Retinal pigment epithelial cell (primary cell): ENCODE measurements at regions not wholly inside any gene's neighbourhood (a gene's known extent, or its start where the extent isn't known, plus 50 kb on each side); places are given as distances from the start of the nearest gene placed in this dataset.

Experiments
- DNase-seq: peaks from one replicate; pipeline ENCODE4 v3.0.0-alpha.2; 2010; ENCODE audit warnings: low read depth
- H3K4me3 ChIP-seq: 2 replicates; pipeline ENCODE4 v1.5.1; 2011; ENCODE audit warnings: mild to moderate bottlenecking, low read length, control low read depth, moderate library complexity
- TF ChIP-seq, protein P1 (sequence below): conservative IDR thresholded peaks from 2 replicates; pipeline ENCODE4 v1.5.1; 2011; ENCODE audit warnings: low read depth, low read length, control low read depth, inconsistent platforms

DNA sequence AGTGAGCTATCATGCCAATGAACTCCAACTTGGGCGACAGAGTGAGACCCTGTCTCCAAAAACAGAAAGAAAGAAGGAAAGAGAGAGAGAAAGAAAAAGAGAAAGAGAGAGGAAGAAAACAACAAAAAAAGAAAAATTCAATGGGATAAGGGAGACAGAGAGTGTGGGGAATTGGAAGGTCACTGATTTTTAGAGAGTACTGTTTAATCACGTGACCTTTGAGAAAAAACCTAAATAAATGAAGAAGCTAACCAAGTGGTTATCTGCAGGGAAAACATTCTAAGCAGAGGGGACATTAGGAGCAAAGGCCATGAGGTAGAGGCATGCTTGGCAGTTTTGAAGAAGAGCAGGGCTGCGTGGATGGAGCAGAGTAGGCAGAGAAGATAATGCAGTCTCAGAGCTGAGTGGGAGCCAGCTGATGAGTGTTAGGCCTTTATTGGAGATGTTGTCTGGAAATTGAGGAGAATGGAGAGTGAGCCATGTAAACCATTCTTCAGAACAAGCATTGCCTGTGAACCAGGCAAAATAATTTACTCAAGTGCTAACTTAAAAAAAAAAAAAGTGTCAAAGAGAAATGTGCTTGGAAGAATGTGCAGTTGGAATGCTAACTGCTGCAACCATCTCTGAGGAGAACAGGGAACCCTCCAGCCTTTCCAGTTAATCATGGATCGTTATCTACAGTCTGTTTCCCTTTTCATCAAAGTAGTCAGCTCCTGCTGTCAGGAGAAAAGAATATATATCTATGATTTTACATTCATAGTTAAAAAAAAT is 377.3 kb upstream of the SEMA6D start:
- DNase-seq, result peak; percentile 38
- no peak overlapping the region for H3K4me3 ChIP-seq
- TF ChIP-seq, protein P1, sequence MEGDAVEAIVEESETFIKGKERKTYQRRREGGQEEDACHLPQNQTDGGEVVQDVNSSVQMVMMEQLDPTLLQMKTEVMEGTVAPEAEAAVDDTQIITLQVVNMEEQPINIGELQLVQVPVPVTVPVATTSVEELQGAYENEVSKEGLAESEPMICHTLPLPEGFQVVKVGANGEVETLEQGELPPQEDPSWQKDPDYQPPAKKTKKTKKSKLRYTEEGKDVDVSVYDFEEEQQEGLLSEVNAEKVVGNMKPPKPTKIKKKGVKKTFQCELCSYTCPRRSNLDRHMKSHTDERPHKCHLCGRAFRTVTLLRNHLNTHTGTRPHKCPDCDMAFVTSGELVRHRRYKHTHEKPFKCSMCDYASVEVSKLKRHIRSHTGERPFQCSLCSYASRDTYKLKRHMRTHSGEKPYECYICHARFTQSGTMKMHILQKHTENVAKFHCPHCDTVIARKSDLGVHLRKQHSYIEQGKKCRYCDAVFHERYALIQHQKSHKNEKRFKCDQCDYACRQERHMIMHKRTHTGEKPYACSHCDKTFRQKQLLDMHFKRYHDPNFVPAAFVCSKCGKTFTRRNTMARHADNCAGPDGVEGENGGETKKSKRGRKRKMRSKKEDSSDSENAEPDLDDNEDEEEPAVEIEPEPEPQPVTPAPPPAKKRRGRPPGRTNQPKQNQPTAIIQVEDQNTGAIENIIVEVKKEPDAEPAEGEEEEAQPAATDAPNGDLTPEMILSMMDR, result no peak

DNA sequence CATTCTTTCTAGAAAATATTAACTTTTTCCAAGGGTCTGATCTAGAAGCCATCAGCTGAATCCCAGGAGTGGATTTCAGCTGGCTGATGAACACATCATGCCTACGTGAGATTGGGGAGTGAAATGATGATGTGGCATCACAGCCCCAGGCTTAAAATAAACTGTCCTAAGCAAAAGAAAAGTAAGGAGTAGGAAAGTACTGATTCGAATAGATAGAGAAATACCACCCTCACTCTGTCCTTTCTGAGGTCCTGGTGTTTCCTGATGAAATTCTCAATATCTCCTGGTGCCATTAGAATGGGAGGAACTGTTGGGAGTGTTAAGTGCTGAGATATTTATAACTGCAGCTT is 376.8 kb upstream of the SEMA6D start:
- DNase-seq, result no peak
- no peak overlapping the region for H3K4me3 ChIP-seq
- TF ChIP-seq, protein P1, result no peak

DNA sequence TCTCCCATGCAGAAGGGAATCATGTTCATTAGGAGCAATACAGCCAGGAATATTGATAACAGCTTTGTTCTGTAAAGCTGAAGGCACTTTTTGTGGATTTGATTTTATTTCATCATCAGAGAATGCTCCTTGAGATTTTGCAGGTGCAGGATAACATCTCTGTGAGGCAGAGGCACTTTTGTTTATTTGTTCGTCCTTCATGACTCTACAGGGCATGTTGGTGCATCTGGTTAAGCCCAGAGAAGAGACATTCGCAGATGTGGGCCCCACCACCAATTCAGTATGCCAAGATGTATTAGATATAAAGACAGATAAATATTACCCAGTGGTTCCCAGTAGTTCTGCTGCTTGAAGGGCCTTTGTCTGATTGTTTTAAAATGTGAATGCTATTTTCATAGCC is 368.1 kb upstream of the SEMA6D start:
- DNase-seq, result no peak
- TF ChIP-seq, protein P1, result no peak
- H3K4me3 ChIP-seq, result no peak overlapping the region

DNA sequence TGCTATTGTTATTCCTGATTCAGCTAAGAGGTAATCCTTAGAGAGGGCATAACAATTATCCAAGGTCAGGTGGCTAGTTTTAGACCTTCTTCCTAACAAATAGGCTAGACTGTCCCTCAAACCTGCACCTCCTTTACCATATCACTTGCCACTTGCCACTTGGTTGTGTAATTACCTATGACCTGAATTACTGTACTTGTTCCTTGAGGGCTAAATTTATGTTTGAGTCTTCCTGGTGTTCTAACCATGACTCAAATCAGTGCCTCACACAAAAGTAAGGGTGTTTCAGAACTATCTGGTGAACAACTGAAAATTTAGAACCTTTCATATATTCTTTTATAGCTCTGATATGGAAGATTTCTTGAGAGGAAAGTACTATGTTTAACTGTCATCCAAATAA is 365.8 kb upstream of the SEMA6D start:
- no peak for DNase-seq
- no peak overlapping the region for H3K4me3 ChIP-seq
- TF ChIP-seq, protein P1, result no peak

DNA sequence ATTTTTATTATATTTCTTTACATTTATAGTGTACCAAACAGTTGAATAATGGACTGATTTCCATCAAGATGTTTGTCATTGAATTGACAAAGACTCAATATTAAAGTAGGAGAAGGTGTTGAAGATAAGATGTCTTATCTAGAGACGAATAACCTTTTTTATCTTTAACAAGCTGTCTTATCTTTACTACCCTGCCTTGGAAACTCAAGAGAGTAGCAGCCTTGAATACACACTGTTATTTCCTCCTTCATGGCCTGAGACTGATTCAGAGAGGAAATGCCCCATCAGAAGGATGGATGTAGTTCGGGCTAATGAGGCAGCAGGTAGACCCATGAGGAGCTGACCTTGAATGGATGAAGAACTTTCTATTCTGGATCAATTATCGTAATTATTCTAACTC is 365.1 kb upstream of the SEMA6D start:
- TF ChIP-seq, protein P1, result no peak
- DNase-seq, result no peak

DNA sequence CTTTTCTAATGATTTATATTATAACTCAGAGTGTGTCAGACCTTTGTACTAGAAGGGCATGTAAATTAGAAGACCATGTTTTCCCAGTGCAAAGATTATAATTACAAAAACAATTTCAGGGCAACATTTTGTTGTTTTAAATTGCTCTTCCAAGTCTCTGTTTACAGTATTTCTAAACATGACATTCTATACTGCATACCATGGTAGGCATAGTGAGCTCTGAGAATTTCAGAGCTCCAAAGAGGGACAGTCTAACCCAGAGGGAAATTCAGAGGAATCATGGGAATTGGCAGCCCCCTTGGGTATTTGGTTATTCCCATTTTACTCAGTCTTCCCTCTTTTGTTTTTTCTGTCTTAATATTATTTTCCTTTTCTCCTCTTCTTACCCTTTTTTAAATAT is 361.5 kb upstream of the SEMA6D start:
- TF ChIP-seq, protein P1, result no peak
- no peak for DNase-seq
- no peak overlapping the region for H3K4me3 ChIP-seq

More for the DNA sequence above, 365.1 kb upstream of the SEMA6D start:
- H3K4me3 ChIP-seq, result no peak overlapping the region

DNA sequence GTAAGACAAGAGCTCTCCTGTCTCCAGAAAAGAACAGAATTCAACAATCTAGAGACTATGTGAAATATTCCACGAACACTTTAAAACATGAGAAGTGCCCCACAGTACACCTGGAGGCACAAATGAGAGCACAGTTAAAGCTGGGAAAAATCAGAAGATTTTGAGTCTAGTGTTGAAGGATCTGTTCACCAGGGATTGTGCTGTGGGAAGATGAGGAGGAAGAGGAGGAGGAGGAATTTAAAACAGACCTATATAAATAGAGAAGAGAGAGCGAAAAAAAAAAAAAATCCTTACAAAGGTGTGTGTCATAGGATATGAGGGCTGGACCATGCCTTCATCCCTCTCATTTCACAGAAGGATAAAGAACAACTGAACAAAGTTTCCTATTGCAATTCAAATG is 361.0 kb upstream of the SEMA6D start:
- TF ChIP-seq, protein P1, result no peak
- no peak overlapping the region for H3K4me3 ChIP-seq
- no peak for DNase-seq
